ENCODE measurements at regions not wholly inside any gene's neighbourhood (a gene's known extent, or its start where the extent isn't known, plus 50 kb on each side); places are given as distances from the start of the nearest gene placed in this dataset.

GRCh38 chr3:72003936-72004335, 219.0 kb upstream of the PROK2 start:
- Histone ChIP-seq H2AK5ac (ENCODE audit: low read depth, low read length) (no peak overlapping the region), H4K20me1 (ENCODE audit: insufficient read depth, low read length) (no peaks in the 10 kb centered on the region), H3K9ac (ENCODE audit: low read depth, low read length) (no peak overlapping the region), H3K9me3 (ENCODE audit: control insufficient read depth, insufficient read depth, low read length) (no peaks in the 10 kb centered on the region), H4K91ac (ENCODE audit: insufficient read depth, low read depth, low read length) (no peak overlapping the region), H3K23ac (ENCODE audit: low read depth, low read length) (no peak overlapping the region), H4K5ac (ENCODE audit: low read depth, low read length) (no peak overlapping the region), H2BK120ac (ENCODE audit: low read depth, low read length) (no peak overlapping the region), H3K9me1 (ENCODE audit: insufficient read depth, low read length) (no peaks in the 10 kb centered on the region), H3K36me3 (ENCODE audit: control insufficient read depth, insufficient read depth, low read length) (no peaks in the 10 kb centered on the region), H2BK15ac (ENCODE audit: low read depth, low read length) (no peak overlapping the region), H2AK9ac (replicated peaks; ENCODE audit: low read depth, low read length, poor library complexity) (no peak overlapping the region), H3K18ac (ENCODE audit: low read depth, low read length) (no peak overlapping the region), H3K4me2 (ENCODE audit: low read depth, low read length) (no peak overlapping the region), H2BK20ac (ENCODE audit: low read depth, low read length) (no peak overlapping the region), H4K8ac (ENCODE audit: low read depth in 2 of 2, low read length in 2 of 2) (no peak overlapping the region), H3K4me1 (ENCODE audit: control insufficient read depth, insufficient read depth, low read length) (no peaks in the 10 kb centered on the region), H3K4me3 (ENCODE audit: insufficient read depth, low read depth, low read length) (no peak overlapping the region), H2AFZ (replicated peaks; ENCODE audit: low read length, poor library complexity) (no peak overlapping the region), H3K4ac (ENCODE audit: low read depth, low read length) (no peak overlapping the region), H3K79me1 (ENCODE audit: low read depth in 1 of 2, low read length in 2 of 2) (no peaks in the 10 kb centered on the region), H3K14ac (replicated peaks; ENCODE audit: low read depth, low read length) (no peak overlapping the region), H3K27ac (ENCODE audit: insufficient read depth, low read length) (no peak overlapping the region), H3K27me3 (ENCODE audit: control insufficient read depth, insufficient read depth, low read length) (no peaks in the 10 kb centered on the region), H2BK5ac (ENCODE audit: low read depth, low read length, poor library complexity, severe bottlenecking) (no peak overlapping the region), H3K56ac (ENCODE audit: extremely low read depth, insufficient read depth, low read length) (no peak overlapping the region)
- intact Hi-C loops (cut with micrococcal nuclease) (no loop called here), dilution Hi-C loops (cut with HindIII; ENCODE audit: low sequenced_read_pairs, unreplicated experiment) (no loop called here), in situ Hi-C loops (cut with MboI; ENCODE audit: low sequenced_read_pairs) (no loop called here)
- ChIA-PET POLR2A (ENCODE audit: unreplicated experiment) (no interaction called here), CTCF (no interaction called here)
- BruUV-seq (replicated peaks) = no TSS peak
- WGBS, 2 experiments (ENCODE audit: extremely low coverage in 2 of 2, insufficient read length in 1 of 2) = 20% methylated on average over 1 of the region's 2 CpGs; no CpG with 5 or more reads in 1 of the 2 experiments
- TF ChIP-seq SMC3 (IDR thresholded peaks at IDR 0.05; ENCODE audit: low read depth, low read length) = no peak
- no peak for TF ChIP-seq CHD1 (IDR thresholded peaks at IDR 0.05; ENCODE audit: low read depth, low read length)
- TF ChIP-seq RFX5 (IDR thresholded peaks at IDR 0.05; ENCODE audit: low read depth, low read length) = no peak
- no peak for TF ChIP-seq CEBPB (IDR thresholded peaks at IDR 0.05; ENCODE audit: low read depth, low read length)
- TF ChIP-seq USF2 (IDR thresholded peaks at IDR 0.05; ENCODE audit: low read depth, low read length) = no peak
- no peak for TF ChIP-seq POLR2A (IDR thresholded peaks at IDR 0.05; ENCODE audit: low read depth, low read length)
- no peak for TF ChIP-seq MXI1 (IDR thresholded peaks at IDR 0.05; ENCODE audit: borderline replicate concordance, low read depth, low read length)
- TF ChIP-seq CTCF (conservative IDR thresholded peaks at IDR 0.05; ENCODE audit: low read depth, low read length) = no peak
- TF ChIP-seq MAZ (IDR thresholded peaks at IDR 0.05; ENCODE audit: borderline replicate concordance, low read depth, low read length) = no peak
- DNase-seq (no peak), ATAC-seq (ENCODE audit: low read depth) (no peak)

All from IMR-90 (cell line).